NB4 (cell line): ENCODE measurements at regions not wholly inside any gene's neighbourhood (a gene's known extent, or its start where the extent isn't known, plus 50 kb on each side); places are given as distances from the start of the nearest gene placed in this dataset.
A peak's percentile ranks its signal among the peaks of the same experiment; 100 is the strongest.

Experiments
- DNase-seq: peaks from one replicate; pipeline ENCODE4 v3.0.0; 2010; ENCODE audit warnings: low read depth
- H3K4me3 ChIP-seq: one replicate; pipeline ENCODE4 v1.5.1; 2011; ENCODE audit warnings: mild to moderate bottlenecking, low read depth, low read length, moderate library complexity
- MYC ChIP-seq: IDR thresholded peaks from 2 replicates; pipeline ENCODE4 v1.6.1; 2011; ENCODE audit warnings: low read depth, low read length
- POLR2A ChIP-seq: IDR thresholded peaks from 2 replicates; pipeline ENCODE4 v1.6.1; 2011; ENCODE audit warnings: mild to moderate bottlenecking; ENCODE audit not compliant: insufficient read length; ENCODE audit errors: extremely low read depth
- TF ChIP-seq, protein P1 (sequence below): IDR thresholded peaks from 2 replicates; pipeline ENCODE4 v1.6.1; 2011; ENCODE audit warnings: low read depth, low read length
- TF ChIP-seq, protein P2 (sequence below): IDR thresholded peaks from one replicate; pipeline ENCODE4 v1.5.1; 2012; ENCODE audit warnings: low read depth, low read length

DNA sequence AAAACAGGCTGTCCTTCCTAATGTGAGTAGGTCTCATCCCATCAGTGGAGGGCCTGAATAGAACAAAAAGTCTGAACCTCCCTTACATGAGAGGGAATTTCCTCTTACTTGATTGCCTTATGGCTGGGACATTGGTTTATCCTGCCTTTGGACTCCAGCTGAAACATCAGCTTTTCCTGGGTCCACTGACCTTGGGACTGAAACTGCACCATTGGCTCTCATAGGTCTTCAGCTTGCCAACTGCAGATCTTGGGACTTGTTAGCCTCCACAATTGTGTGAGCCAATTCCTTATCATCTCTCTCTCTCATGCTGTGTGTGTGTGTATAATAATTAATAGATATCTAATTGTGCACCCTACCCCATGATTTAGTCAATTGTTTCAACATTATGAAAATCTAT is 375.3 kb upstream of the DDI1 start:
- no peak for DNase-seq
- no peak overlapping the region for H3K4me3 ChIP-seq
- TF ChIP-seq MYC (no peak), POLR2A (no peak)
- TF ChIP-seq, protein P1, sequence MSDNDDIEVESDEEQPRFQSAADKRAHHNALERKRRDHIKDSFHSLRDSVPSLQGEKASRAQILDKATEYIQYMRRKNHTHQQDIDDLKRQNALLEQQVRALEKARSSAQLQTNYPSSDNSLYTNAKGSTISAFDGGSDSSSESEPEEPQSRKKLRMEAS, result no peak
- TF ChIP-seq, protein P2, sequence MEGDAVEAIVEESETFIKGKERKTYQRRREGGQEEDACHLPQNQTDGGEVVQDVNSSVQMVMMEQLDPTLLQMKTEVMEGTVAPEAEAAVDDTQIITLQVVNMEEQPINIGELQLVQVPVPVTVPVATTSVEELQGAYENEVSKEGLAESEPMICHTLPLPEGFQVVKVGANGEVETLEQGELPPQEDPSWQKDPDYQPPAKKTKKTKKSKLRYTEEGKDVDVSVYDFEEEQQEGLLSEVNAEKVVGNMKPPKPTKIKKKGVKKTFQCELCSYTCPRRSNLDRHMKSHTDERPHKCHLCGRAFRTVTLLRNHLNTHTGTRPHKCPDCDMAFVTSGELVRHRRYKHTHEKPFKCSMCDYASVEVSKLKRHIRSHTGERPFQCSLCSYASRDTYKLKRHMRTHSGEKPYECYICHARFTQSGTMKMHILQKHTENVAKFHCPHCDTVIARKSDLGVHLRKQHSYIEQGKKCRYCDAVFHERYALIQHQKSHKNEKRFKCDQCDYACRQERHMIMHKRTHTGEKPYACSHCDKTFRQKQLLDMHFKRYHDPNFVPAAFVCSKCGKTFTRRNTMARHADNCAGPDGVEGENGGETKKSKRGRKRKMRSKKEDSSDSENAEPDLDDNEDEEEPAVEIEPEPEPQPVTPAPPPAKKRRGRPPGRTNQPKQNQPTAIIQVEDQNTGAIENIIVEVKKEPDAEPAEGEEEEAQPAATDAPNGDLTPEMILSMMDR, result no peak

DNA sequence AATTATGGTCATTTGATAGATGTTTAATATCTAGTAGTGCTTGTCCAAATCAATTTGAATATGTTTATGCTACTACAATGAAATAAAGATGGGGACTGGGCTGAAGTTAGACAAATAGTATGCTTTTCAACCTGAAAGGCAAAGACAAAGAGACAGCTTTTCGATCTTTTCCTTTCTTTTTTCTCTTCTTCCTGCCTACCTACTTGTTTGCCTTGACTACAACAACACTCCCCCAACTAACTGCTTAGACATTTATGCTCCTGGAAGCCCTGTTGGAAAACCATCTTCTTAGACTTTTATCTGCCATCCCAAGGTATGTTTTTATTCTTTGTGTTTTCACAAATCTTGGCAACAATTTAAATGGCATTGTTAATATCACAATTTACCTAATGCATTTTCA is 374.4 kb upstream of the DDI1 start:
- no peak for DNase-seq
- no peak overlapping the region for H3K4me3 ChIP-seq
- TF ChIP-seq, protein P2, result no peak
- TF ChIP-seq POLR2A (no peak), MYC (no peak)
- TF ChIP-seq, protein P1, result no peak

DNA sequence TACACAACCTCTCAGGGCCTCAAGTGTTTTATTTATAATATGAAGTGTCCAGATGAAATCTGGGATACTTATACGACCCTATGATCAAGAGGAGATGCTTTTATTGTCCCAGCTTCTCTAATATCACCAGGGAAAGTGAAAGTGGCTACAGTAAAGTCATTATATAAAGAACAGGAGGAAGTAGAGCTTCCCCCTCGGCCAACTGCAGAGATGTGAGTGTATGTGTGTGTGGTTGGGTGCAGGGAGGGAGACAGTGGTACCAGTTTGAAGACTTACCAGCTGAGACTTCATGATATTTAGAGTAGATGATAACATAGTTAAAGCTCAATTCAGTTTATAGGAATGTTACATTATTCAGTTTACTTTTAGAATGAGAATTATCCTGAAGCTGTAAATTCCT is 373.6 kb upstream of the DDI1 start:
- TF ChIP-seq POLR2A (no peak), MYC (no peak)
- TF ChIP-seq, protein P2, result no peak
- TF ChIP-seq, protein P1, result no peak
- peak; percentile 26 for DNase-seq
- H3K4me3 ChIP-seq, result no peak overlapping the region

DNA sequence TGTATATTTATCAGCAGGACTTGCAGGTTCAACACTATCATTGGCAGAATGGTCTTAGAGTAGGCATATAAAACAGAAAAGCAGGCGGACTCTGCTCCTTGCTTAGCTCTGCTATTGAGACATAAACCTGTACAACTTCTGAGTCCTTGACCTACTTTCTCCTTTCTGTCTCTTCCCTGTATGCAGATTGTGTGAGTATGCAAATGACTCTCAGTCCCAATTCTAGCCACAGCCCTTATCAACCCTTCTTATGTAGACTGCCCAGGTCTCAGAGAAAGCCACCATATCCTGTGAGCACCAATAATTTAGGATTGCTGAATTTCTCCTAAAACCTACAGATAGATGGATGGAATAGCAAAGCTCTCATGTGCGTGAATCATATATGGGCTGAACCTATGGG is 367.6 kb upstream of the DDI1 start:
- H3K4me3 ChIP-seq, result no peak overlapping the region
- DNase-seq, result no peak
- TF ChIP-seq POLR2A (no peak), MYC (no peak)
- TF ChIP-seq, protein P2, result no peak
- TF ChIP-seq, protein P1, result no peak

DNA sequence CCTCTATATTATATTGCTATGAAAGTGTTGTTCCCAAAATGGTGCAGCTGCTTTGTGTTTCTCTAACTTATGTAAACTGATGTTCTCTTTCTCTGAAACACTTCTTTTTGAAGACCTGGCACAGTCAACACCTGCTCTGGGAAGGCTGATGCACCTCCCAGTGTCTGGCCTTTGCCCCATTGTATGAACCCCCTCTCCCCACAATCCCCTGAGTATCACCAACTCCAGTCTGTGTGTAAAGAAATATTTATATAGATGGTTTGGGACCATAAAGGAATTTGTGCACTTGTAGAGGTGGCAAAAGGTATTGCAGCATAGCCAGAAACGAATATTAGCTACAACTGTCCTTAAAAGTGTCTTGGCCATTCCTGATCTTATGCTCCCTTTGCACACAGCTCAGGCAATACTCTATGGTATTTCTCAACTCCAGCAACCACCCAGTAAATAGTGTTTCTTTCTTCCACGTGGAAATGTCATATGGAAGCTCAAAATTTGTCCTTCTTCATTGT is 365.2 kb upstream of the DDI1 start:
- peak; percentile 4 for DNase-seq
- no peak overlapping the region for H3K4me3 ChIP-seq
- TF ChIP-seq MYC (no peak), POLR2A (no peak)
- TF ChIP-seq, protein P2, result no peak
- TF ChIP-seq, protein P1, result no peak

DNA sequence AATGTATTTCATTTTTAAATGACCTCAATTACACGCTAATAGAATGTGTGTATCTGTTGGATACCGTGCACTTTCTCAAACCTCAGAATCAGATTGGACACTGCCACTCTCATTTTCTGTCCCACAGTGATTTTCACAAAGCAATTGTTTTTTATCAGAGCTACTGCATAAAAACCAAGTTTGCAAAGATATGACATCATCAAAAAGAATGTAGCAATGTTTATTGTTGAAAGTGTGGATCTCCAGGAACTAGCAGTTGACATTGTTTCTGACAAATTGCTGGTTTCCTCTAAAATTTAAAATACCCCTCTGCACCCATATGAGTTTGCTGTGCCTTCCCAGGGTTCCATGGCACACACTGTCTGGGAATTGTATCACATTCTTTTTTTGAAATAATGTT is 362.7 kb upstream of the DDI1 start:
- H3K4me3 ChIP-seq, result no peak overlapping the region
- DNase-seq, result no peak
- TF ChIP-seq MYC (no peak), POLR2A (no peak)
- TF ChIP-seq, protein P1, result no peak
- TF ChIP-seq, protein P2, result no peak
